HK-2 (cell line): ENCODE measurements at regions not wholly inside any gene's neighbourhood (a gene's known extent, or its start where the extent isn't known, plus 50 kb on each side); places are given as distances from the start of the nearest gene placed in this dataset.

Experiments used
- DNase-seq: peaks from one replicate; pipeline ENCODE4 v3.0.0-alpha.2; 2018; ENCODE audit not compliant: unreplicated experiment

GRCh38 chr5:158164296-158165047 lies 305.5 kb upstream of the CLINT1 start:
- no peak for DNase-seq

GRCh38 chr5:158163451-158164295 lies 304.7 kb upstream of the CLINT1 start:
- DNase-seq = no peak

GRCh38 chr5:158162479-158163034 lies 303.6 kb upstream of the CLINT1 start:
- DNase-seq = no peak

- no peak for DNase-seq
Measured at GRCh38 chr5:158162026-158162425, 303.1 kb upstream of the CLINT1 start.

GRCh38 chr5:158159621-158160020 lies 300.7 kb upstream of the CLINT1 start:
- no peak for DNase-seq

GRCh38 chr5:158155811-158156505 lies 297.0 kb upstream of the CLINT1 start:
- DNase-seq = no peak

- DNase-seq = no peak
Measured at GRCh38 chr5:158155067-158155466, 296.1 kb upstream of the CLINT1 start.

- no peak for DNase-seq
Measured at GRCh38 chr5:158154226-158155005, 295.5 kb upstream of the CLINT1 start.

- DNase-seq = no peak
Measured at GRCh38 chr5:158153508-158153907, 294.6 kb upstream of the CLINT1 start.

GRCh38 chr5:158152136-158152535 lies 293.2 kb upstream of the CLINT1 start:
- DNase-seq = no peak

GRCh38 chr5:158147227-158147626 lies 288.3 kb upstream of the CLINT1 start:
- no peak for DNase-seq

- no peak for DNase-seq
Measured at GRCh38 chr5:158145827-158146226, 286.9 kb upstream of the CLINT1 start.

- no peak for DNase-seq
Measured at GRCh38 chr5:158143081-158143480, 284.1 kb upstream of the CLINT1 start.

- DNase-seq = no peak
Measured at GRCh38 chr5:158142156-158142555, 283.2 kb upstream of the CLINT1 start.

GRCh38 chr5:158140120-158140731 lies 281.3 kb upstream of the CLINT1 start:
- DNase-seq = no peak

- no peak for DNase-seq
Measured at GRCh38 chr5:158139161-158139560, 280.2 kb upstream of the CLINT1 start.

- DNase-seq = no peak
Measured at GRCh38 chr5:158135682-158136179, 276.8 kb upstream of the CLINT1 start.

- no peak for DNase-seq
Measured at GRCh38 chr5:158133369-158133768, 274.4 kb upstream of the CLINT1 start.

- no peak for DNase-seq
Measured at GRCh38 chr5:158127536-158127935, 268.6 kb upstream of the CLINT1 start.
